ENCODE measurements at regions not wholly inside any gene's neighbourhood (a gene's known extent, or its start where the extent isn't known, plus 50 kb on each side); places are given as distances from the start of the nearest gene placed in this dataset.

GRCh38 chr1:227433663-227434341, 115.5 kb upstream of the CDC42BPA start:
- TF ChIP-seq, protein P1, sequence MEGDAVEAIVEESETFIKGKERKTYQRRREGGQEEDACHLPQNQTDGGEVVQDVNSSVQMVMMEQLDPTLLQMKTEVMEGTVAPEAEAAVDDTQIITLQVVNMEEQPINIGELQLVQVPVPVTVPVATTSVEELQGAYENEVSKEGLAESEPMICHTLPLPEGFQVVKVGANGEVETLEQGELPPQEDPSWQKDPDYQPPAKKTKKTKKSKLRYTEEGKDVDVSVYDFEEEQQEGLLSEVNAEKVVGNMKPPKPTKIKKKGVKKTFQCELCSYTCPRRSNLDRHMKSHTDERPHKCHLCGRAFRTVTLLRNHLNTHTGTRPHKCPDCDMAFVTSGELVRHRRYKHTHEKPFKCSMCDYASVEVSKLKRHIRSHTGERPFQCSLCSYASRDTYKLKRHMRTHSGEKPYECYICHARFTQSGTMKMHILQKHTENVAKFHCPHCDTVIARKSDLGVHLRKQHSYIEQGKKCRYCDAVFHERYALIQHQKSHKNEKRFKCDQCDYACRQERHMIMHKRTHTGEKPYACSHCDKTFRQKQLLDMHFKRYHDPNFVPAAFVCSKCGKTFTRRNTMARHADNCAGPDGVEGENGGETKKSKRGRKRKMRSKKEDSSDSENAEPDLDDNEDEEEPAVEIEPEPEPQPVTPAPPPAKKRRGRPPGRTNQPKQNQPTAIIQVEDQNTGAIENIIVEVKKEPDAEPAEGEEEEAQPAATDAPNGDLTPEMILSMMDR (IDR thresholded peaks at IDR 0.05), result no peak
- no peak for TF ChIP-seq POLR2AphosphoS5 (IDR thresholded peaks at IDR 0.05; ENCODE audit: low read depth, low read length)
- TF ChIP-seq REST (IDR thresholded peaks at IDR 0.05; ENCODE audit: insufficient read depth in 1 of 2, low read depth in 2 of 2, low read length in 1 of 2), result no peak
- no peak for TF ChIP-seq SIN3A (IDR thresholded peaks at IDR 0.05; ENCODE audit: borderline replicate concordance, insufficient read depth, low read depth, low read length)
